ENCODE measurements at regions not wholly inside any gene's neighbourhood (a gene's known extent, or its start where the extent isn't known, plus 50 kb on each side); places are given as distances from the start of the nearest gene placed in this dataset.
"Not testable (repeated sequence)": the region's sequence is repeated elsewhere in the genome, so short reads cannot be mapped to it uniquely, and the experiment has no call there.

DNA sequence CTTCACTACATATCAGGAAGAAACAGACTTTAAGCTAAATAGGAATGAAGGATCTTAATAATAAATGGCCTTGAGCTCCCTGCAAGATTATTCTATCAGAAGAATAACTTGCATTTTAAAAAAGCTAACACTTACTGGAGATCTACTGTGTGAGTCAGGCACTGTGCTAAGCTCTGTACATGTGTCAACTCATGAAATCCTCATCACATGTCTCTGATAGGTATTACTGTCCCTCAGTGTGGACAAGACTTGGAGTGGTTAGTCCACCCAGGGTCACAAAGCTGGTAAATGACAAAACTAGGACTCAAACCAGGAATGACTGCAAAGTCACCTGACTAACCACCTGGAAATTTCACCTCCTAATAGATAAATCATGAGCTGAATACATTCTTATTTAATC, 57.1 kb upstream of the KCTD7 start:
- DNase-seq (ENCODE audit: low read depth in 2 of 2, low spot score in 1 of 2), result no peak

DNA sequence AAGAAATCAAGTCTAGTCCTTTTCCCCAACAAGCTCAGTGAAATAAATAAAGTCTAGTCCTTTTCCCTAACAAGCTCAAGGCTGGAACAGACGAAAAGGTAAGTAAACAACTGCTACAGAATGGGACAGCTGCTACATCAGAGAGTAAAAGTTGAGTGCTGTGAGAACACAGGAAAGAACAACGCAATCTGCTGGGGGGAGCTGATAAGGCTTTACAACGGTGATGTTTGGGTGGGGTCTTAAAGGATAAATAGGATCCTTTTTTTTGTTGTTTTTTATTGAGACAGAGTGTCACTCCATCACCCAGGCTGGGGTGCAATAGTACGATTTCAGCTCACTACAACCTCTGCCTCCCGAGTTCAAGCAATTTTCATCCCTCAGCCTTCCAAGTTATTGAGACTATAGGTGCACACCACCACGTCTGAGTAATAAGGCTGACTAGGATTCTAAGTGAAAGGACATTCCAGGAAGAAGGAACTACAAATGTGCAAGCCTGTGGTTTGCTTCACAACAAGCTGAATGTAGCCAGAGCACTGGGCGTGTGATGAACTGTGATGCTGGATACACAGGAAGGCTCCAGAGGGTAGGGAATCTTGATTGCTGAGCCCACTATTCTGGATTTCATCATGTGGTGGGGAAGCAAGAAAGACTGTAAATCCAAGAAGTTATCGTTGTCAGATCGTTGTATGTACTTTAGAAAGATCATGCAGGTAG, 54.7 kb upstream of the KCTD7 start:
- not testable (repeated sequence) for DNase-seq (ENCODE audit: low read depth in 2 of 2, low spot score in 1 of 2)

DNA sequence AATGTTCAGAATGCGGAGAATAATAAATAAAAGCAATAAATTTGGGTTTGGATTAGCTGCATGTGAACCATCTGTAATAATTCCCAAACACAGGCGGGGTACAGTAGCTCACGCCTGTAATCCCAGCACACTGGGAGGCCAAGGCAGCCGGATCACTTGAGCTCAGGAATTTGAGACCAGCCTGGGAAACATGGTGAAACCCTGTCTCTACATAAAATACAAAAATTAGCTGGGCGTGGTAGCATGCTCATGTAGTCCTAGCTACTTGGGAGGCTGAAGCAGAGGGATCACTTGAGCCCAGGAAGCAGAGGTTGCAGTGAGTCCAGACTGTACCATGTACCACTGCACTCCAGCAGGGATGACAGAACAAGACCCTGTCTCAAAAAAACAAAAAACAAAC, 53.9 kb upstream of the KCTD7 start:
- DNase-seq (ENCODE audit: low read depth in 2 of 2, low spot score in 1 of 2), result not testable (repeated sequence)

DNA sequence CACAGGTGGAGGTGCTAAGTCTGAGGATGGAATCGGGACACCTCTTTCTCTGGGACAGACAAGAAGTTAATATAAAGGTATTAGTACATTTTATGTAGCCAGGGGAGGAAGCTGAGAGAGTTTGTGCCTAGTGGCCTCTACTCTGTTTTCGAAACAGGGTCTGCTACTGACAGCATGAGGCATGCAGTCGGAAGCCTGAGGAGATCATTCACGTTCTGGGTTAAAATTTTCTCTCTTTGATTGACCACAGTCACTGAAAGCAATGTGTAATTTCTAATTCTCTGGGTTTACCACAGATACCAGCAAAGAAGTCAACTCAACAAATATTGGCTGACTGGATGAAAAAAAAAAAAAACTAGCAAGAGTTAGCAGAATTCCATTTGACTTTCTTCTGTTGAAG, 53.3 kb upstream of the KCTD7 start:
- DNase-seq (ENCODE audit: low read depth in 2 of 2, low spot score in 1 of 2), result no peak

DNA sequence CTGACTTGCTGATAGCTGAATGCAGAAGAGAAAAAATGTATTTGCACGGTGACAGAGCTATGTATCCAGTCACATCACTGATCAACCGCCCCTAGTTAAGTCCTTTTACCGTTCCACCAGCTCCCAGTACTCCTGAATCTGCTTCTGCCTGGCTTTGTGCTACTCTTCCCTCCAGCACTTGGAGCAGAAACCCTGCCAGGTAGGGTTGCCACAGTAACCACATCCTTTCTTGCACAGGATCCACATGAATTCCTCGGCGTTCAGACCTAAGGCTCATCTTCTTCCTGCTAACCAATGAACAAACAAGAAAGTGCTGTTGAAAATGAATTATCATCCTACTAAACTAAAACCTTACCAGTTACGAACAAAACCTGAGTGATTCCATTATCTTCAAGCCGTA, 52.0 kb upstream of the KCTD7 start:
- no peak for DNase-seq (ENCODE audit: low read depth in 2 of 2, low spot score in 1 of 2)
